GM12878 (cell line): ENCODE measurements at regions not wholly inside any gene's neighbourhood (a gene's known extent, or its start where the extent isn't known, plus 50 kb on each side); places are given as distances from the start of the nearest gene placed in this dataset.

Experiments used
- ATAC-seq: fragments of 200-7000 bp; cut with Tn5 transposase; 3 replicates; pipeline ENCODE4 v1.9.1; 2020; ENCODE audit warnings: mild to moderate bottlenecking, moderate library complexity
- BruUV-seq: library from RNA; stranded (reverse); fragments of 400-500 nt; replicated peaks from 2 replicates; lab custom pipeline; 2021; lab: Mats Ljungman, UMichigan
- CTCF ChIA-PET: fragments of 300-600 bp; sonication (Branson Sonifier 250); formaldehyde crosslinking; extraction: SDS; loops from one replicate; lab custom pipeline; 2021; ENCODE audit warnings: inconsistent platforms; lab: Yijun Ruan, JAX
- POLR2A ChIA-PET: fragments of 350-600 bp; formaldehyde crosslinking; extraction: SDS; loops from one replicate; lab custom pipeline; 2021; ENCODE audit warnings: inconsistent platforms; lab: Charles Lee
- RAD21 ChIA-PET: fragments of 300-600 bp; sonication (Branson Sonifier 250); formaldehyde crosslinking; loops from one replicate; lab custom pipeline; 2023; ENCODE audit warnings: antibody characterized with exemption; ENCODE audit not compliant: unreplicated experiment; lab: Charles Lee
- SMC1A ChIA-PET: fragments of 300-600 bp; sonication (Branson Sonifier 250); formaldehyde crosslinking; loops from one replicate; lab custom pipeline; 2023; ENCODE audit not compliant: unreplicated experiment, uncharacterized antibody; lab: Charles Lee
- DNase-seq: peaks from one replicate; pipeline ENCODE4 v3.0.0-alpha.2; 2011; ENCODE audit warnings: low read depth, low spot score
- FAIRE-seq: peaks from 3 replicates; lab custom pipeline; 2011; peaks lifted over from hg19 to GRCh38; lab: Jason Lieb, UNC
- H2AFZ ChIP-seq: 2 replicates; pipeline ENCODE4 v1.6.0; 2011; ENCODE audit warnings: low read depth, low read length, control low read depth; ENCODE audit not compliant: control insufficient read depth
- H3K27ac ChIP-seq: 2 replicates; pipeline ENCODE4 v1.5.1; 2011; ENCODE audit warnings: control low read depth; ENCODE audit not compliant: control insufficient read depth, insufficient read depth
- H3K27me3 ChIP-seq, 2 experiments: replicated peaks in 1 of 2; 2 replicates each; pipeline versions ENCODE4 v1.6.0 to v1.6.1; 2011; ENCODE audit warnings: low read length in 1 of 2; ENCODE audit not compliant: control insufficient read depth in 2 of 2, insufficient read depth in 2 of 2
- H3K36me3 ChIP-seq, 2 experiments: 2 replicates each; pipeline ENCODE4 v1.5.1; 2011; ENCODE audit warnings: low read length in 1 of 2; ENCODE audit not compliant: control insufficient read depth in 2 of 2, insufficient read depth in 2 of 2
- H3K4me1 ChIP-seq: 2 replicates; pipeline ENCODE4 v1.6.1; 2011; ENCODE audit warnings: mild to moderate bottlenecking, low read length, moderate library complexity, mixed read lengths; ENCODE audit not compliant: control insufficient read depth, insufficient read depth
- H3K4me2 ChIP-seq: 2 replicates; pipeline ENCODE4 v1.6.0; 2011; ENCODE audit warnings: control low read depth; ENCODE audit not compliant: control insufficient read depth, insufficient read depth
- H3K4me3 ChIP-seq: fragments of 200-600 bp; sonication (generic); 2 replicates; pipeline ENCODE4 v1.5.1; 2016
- H3K79me2 ChIP-seq: 2 replicates; pipeline ENCODE4 v1.6.0; 2011; ENCODE audit warnings: low read length; ENCODE audit not compliant: control insufficient read depth, insufficient read depth
- H3K9ac ChIP-seq: 2 replicates; pipeline ENCODE4 v1.8.0; 2011; ENCODE audit warnings: low read length, control low read depth, mixed read lengths; ENCODE audit not compliant: control insufficient read depth, insufficient read depth
- H3K9me3 ChIP-seq: replicated peaks from 3 replicates; pipeline ENCODE4 v1.5.1; 2011; ENCODE audit warnings: mild to moderate bottlenecking, low read length; ENCODE audit not compliant: control insufficient read depth, insufficient read depth
- H4K20me1 ChIP-seq: 2 replicates; pipeline ENCODE4 v1.6.0; 2011; ENCODE audit not compliant: control insufficient read depth, insufficient read depth
- CREB1 ChIP-seq: IDR thresholded peaks from 2 replicates; pipeline ENCODE4 v1.6.1; 2012; ENCODE audit warnings: low read depth, mild to moderate bottlenecking, inconsistent platforms
- EZH2 ChIP-seq: IDR thresholded peaks from 2 replicates; pipeline ENCODE4 v1.6.1; 2012; ENCODE audit warnings: low read depth, mild to moderate bottlenecking, control low read depth, inconsistent platforms, low read length, borderline replicate concordance; ENCODE audit not compliant: control insufficient read depth
- JUND ChIP-seq: IDR thresholded peaks from 2 replicates; pipeline ENCODE4 v1.6.1; 2012; ENCODE audit warnings: low read depth, mild to moderate bottlenecking, low read length, improper control_type of control experiment, moderate library complexity
- KDM1A ChIP-seq: fragments of 200-600 bp; sonication (generic); IDR thresholded peaks from 2 replicates; pipeline ENCODE4 v1.6.1; 2016; ENCODE audit warnings: borderline replicate concordance
- NR2C1 ChIP-seq: fragments of 450-650 bp; IDR thresholded peaks from 2 replicates; pipeline ENCODE4 v1.6.1; 2017; ENCODE audit warnings: antibody characterized with exemption, mild to moderate bottlenecking, moderate library complexity
- RAD21 ChIP-seq: IDR thresholded peaks from 2 replicates; pipeline ENCODE4 v1.6.1; 2011; ENCODE audit warnings: mild to moderate bottlenecking, low read depth, low read length, moderate library complexity; ENCODE audit not compliant: insufficient read depth
- SMC3 ChIP-seq: IDR thresholded peaks from 2 replicates; pipeline ENCODE4 v1.6.1; 2011; ENCODE audit warnings: low read length, improper control_type of control experiment, borderline replicate concordance
- USF1 ChIP-seq: IDR thresholded peaks from 2 replicates; pipeline ENCODE4 v1.6.1; 2011; ENCODE audit warnings: borderline replicate concordance, low read depth, mild to moderate bottlenecking, moderate library complexity, mixed read lengths, low read length; ENCODE audit not compliant: insufficient read depth; ENCODE audit errors: extremely low read length
- ZNF217 ChIP-seq: fragments of 450-650 bp; IDR thresholded peaks from 2 replicates; pipeline ENCODE4 v1.6.1; 2017; ENCODE audit warnings: antibody characterized with exemption, mild to moderate bottlenecking
- ZNF622 ChIP-seq: fragments of 450-650 bp; IDR thresholded peaks from 2 replicates; pipeline ENCODE4 v1.6.1; 2017; ENCODE audit warnings: mild to moderate bottlenecking, inconsistent platforms
- WGBS: methylation state at CpG from one replicate; pipeline ENCODE4 v1.1.6; 2016; ENCODE audit warnings: low lambda C conversion rate; ENCODE audit not compliant: insufficient replicate concordance, insufficient coverage; ENCODE audit errors: missing lambda C conversion rate; 5-methylcytosine and 5-hydroxymethylcytosine counted together
- in situ Hi-C: fragments of 300-500 bp; cut with MboI; formaldehyde crosslinking; loops from 9 replicates; pipeline ENCODE4 v1.14.3; 2018; ENCODE audit warnings: mixed read lengths
- intact Hi-C: fragments of 100-400 bp; cut with micrococcal nuclease; formaldehyde crosslinking; loops from one replicate; pipeline ENCODE4 v1.14.2; 2022; ENCODE audit not compliant: unreplicated experiment
- TF ChIP-seq, protein P1 (sequence below): fragments of 450-650 bp; IDR thresholded peaks from 2 replicates; pipeline ENCODE4 v1.6.1; 2018; ENCODE audit warnings: mild to moderate bottlenecking, low read depth, moderate library complexity; ENCODE audit not compliant: partially characterized antibody
- TF ChIP-seq, protein P2 (sequence below): fragments of 450-650 bp; IDR thresholded peaks from 2 replicates; pipeline ENCODE4 v1.6.1; 2017; ENCODE audit warnings: borderline replicate concordance

DNA sequence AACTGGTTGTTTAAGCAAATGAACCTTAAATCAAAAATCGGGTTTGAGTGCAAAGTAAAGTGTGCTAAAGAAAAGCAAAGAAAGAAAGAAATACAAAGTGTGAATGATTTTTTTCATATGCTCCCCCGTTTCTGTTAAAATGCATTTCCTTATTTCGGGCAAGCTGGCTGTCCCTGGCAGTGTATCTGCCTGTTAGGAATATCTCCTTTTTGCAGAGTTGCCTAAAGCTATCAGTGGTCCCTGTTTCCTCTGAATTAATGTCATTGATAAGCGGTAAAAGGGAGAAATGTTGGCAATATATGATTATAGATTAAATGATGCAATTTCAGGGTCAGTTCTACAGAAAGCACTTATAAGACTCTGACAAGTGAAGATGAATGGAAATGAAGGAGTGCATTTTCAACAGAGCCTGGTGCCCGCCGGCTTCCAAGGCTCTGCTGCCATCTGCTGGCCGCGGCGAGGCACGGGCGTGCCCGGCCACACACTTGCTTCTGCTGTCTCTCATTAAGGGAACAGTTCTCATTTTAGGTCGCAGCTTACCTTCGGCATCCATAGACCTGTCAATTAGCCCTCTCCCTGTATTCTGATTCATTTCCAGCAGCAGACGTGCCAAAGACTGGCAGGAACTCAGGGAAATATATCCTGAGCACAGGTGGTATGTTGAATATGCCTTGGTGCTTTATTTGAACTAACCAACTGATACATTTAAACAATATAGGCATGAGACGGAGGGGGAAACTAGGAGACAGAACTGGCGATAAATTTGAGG is 381.9 kb downstream of the C6orf118 start (continued):
- TF ChIP-seq RAD21, result peak; percentile 93
- no peak for TF ChIP-seq KDM1A
- TF ChIP-seq EZH2, result no peak

DNA sequence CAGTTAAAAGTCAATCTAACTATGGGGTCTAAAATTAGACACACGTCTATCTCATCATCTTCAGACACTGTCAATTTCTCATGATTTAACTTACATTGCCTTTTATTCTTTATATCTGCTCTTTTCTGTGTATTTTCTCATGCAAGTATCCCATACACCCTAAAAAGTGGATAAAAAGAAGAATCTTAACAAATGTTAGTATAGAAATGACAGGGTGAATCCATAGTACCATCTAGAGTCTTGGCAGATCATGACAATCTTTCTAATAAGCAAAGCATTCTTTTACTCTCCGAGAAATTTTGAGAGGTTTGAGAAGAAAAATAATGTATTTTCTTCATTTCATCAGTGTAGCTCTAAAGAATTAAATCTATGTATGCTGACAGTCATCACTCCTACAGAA is 382.7 kb downstream of the C6orf118 start:
- TF ChIP-seq CREB1, result no peak
- TF ChIP-seq SMC3, result no peak
- TF ChIP-seq KDM1A, result no peak
- TF ChIP-seq, protein P1, sequence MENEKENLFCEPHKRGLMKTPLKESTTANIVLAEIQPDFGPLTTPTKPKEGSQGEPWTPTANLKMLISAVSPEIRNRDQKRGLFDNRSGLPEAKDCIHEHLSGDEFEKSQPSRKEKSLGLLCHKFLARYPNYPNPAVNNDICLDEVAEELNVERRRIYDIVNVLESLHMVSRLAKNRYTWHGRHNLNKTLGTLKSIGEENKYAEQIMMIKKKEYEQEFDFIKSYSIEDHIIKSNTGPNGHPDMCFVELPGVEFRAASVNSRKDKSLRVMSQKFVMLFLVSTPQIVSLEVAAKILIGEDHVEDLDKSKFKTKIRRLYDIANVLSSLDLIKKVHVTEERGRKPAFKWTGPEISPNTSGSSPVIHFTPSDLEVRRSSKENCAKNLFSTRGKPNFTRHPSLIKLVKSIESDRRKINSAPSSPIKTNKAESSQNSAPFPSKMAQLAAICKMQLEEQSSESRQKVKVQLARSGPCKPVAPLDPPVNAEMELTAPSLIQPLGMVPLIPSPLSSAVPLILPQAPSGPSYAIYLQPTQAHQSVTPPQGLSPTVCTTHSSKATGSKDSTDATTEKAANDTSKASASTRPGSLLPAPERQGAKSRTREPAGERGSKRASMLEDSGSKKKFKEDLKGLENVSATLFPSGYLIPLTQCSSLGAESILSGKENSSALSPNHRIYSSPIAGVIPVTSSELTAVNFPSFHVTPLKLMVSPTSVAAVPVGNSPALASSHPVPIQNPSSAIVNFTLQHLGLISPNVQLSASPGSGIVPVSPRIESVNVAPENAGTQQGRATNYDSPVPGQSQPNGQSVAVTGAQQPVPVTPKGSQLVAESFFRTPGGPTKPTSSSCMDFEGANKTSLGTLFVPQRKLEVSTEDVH, result no peak
- TF ChIP-seq ZNF217, result no peak
- TF ChIP-seq, protein P2, sequence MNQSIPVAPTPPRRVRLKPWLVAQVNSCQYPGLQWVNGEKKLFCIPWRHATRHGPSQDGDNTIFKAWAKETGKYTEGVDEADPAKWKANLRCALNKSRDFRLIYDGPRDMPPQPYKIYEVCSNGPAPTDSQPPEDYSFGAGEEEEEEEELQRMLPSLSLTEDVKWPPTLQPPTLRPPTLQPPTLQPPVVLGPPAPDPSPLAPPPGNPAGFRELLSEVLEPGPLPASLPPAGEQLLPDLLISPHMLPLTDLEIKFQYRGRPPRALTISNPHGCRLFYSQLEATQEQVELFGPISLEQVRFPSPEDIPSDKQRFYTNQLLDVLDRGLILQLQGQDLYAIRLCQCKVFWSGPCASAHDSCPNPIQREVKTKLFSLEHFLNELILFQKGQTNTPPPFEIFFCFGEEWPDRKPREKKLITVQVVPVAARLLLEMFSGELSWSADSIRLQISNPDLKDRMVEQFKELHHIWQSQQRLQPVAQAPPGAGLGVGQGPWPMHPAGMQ, result no peak
- no peak for TF ChIP-seq USF1
- TF ChIP-seq ZNF622, result no peak
- no peak for TF ChIP-seq NR2C1
- no peak for TF ChIP-seq JUND
- H3K27me3 ChIP-seq, result no peaks in the 10 kb centered on the region
- no peaks in the 10 kb centered on the region for H3K79me2 ChIP-seq
- no peak overlapping the region for H3K9ac ChIP-seq
- H3K4me3 ChIP-seq, result no peak overlapping the region
- no peaks in the 10 kb centered on the region for H3K4me1 ChIP-seq
- H3K4me2 ChIP-seq, result no peak overlapping the region
- in situ Hi-C loops, result no loop called here
- FAIRE-seq, result no peak
- H3K36me3 ChIP-seq, result no peaks in the 10 kb centered on the region
- DNase-seq, result no peak
- ATAC-seq, result no peak
- no peaks in the 10 kb centered on the region; the same call in 2 of the 3 replicates for H3K9me3 ChIP-seq
- CTCF ChIA-PET, result interaction anchor here (0.6 to 1.4 kb wide), 4 partner anchors 11 to 1756 kb away, joined by 3 to 4 read pairs (median 4); no protein-coding TSS in a partner anchor
- intact Hi-C loops, result loop anchor here (5.0 to 10.0 kb wide), 3 partner anchors 822 to 1509 kb away; no protein-coding TSS in a partner anchor
- H3K27ac ChIP-seq, result no peak overlapping the region
- WGBS, result 0% methylated on average over 2 of the region's 2 CpGs
- SMC1A ChIA-PET, result no interaction called here
- POLR2A ChIA-PET, result no interaction called here
- RAD21 ChIA-PET, result no interaction called here
- no peaks in the 10 kb centered on the region for H4K20me1 ChIP-seq
- BruUV-seq, result no TSS peak
- H2AFZ ChIP-seq, result no peak overlapping the region
